GM19023 (cell line): ENCODE measurements at regions not wholly inside any gene's neighbourhood (a gene's known extent, or its start where the extent isn't known, plus 50 kb on each side); places are given as distances from the start of the nearest gene placed in this dataset.

ENCODE experiments used
- ATAC-seq: cut with Tn5 transposase; IDR thresholded peaks from one replicate; pipeline ENCODE4 v1.9.1; 2021; ENCODE audit warnings: mild to moderate bottlenecking, moderate library complexity; ENCODE audit not compliant: unreplicated experiment

- no peak for ATAC-seq
Measured at GRCh38 chr15:94673801-94674200, 442.4 kb downstream of the MCTP2 start.

GRCh38 chr15:94674296-94674695 is 442.9 kb downstream of the MCTP2 start:
- ATAC-seq, result no peak

GRCh38 chr15:94677202-94677790 is 445.9 kb downstream of the MCTP2 start:
- no peak for ATAC-seq

GRCh38 chr15:94682171-94682570 is 450.8 kb downstream of the MCTP2 start:
- no peak for ATAC-seq

GRCh38 chr15:94683902-94684301 is 452.5 kb downstream of the MCTP2 start:
- ATAC-seq, result no peak

- no peak for ATAC-seq
Measured at GRCh38 chr15:94691169-94691568, 459.8 kb downstream of the MCTP2 start.

GRCh38 chr15:94692710-94693109 is 461.3 kb downstream of the MCTP2 start:
- no peak for ATAC-seq

- no peak for ATAC-seq
Measured at GRCh38 chr15:94700211-94700610, 468.9 kb downstream of the MCTP2 start.

- ATAC-seq, result no peak
Measured at GRCh38 chr15:94701281-94701985, 470.1 kb downstream of the MCTP2 start.

GRCh38 chr15:94703596-94703995 is 472.2 kb downstream of the MCTP2 start:
- no peak for ATAC-seq

GRCh38 chr15:94704421-94704820 is 473.1 kb downstream of the MCTP2 start:
- ATAC-seq, result no peak

GRCh38 chr15:94704946-94705345 is 473.6 kb downstream of the MCTP2 start:
- no peak for ATAC-seq

- ATAC-seq, result no peak
Measured at GRCh38 chr15:94709319-94709718, 478.0 kb downstream of the MCTP2 start.

GRCh38 chr15:94722024-94722636 is 490.8 kb downstream of the MCTP2 start:
- no peak for ATAC-seq

GRCh38 chr15:94723801-94724200 is 492.4 kb downstream of the MCTP2 start:
- ATAC-seq, result no peak

- ATAC-seq, result no peak
Measured at GRCh38 chr15:94731286-94731685, 499.9 kb downstream of the MCTP2 start.

GRCh38 chr15:94734460-94734859 is 503.1 kb downstream of the MCTP2 start:
- ATAC-seq, result no peak

- no peak for ATAC-seq
Measured at GRCh38 chr15:94736236-94736635, 504.9 kb downstream of the MCTP2 start.

- no peak for ATAC-seq
Measured at GRCh38 chr15:94739639-94740038, 508.3 kb downstream of the MCTP2 start.

- ATAC-seq, result no peak
Measured at GRCh38 chr15:94740469-94740868, 509.1 kb downstream of the MCTP2 start.

- no peak for ATAC-seq
Measured at GRCh38 chr15:94743668-94744067, 512.3 kb downstream of the MCTP2 start.

GRCh38 chr15:94744080-94744793 is 512.9 kb downstream of the MCTP2 start:
- no peak for ATAC-seq
